Keratinocyte (primary cell): ENCODE measurements at regions not wholly inside any gene's neighbourhood (a gene's known extent, or its start where the extent isn't known, plus 50 kb on each side); places are given as distances from the start of the nearest gene placed in this dataset.

Experiments
- DNase-seq: peaks from one replicate; pipeline ENCODE4 v3.0.0-alpha.2; 2011; ENCODE audit warnings: low read depth, missing footprints, low spot score
- FAIRE-seq: peaks from 2 replicates; lab custom pipeline; 2011; peaks lifted over from hg19 to GRCh38; lab: Jason Lieb, UNC
- H2AFZ ChIP-seq: 2 replicates; pipeline ENCODE4 v1.6.0; 2012; ENCODE audit warnings: low read length, control low read depth, inconsistent platforms; ENCODE audit not compliant: control insufficient read depth
- H3K27ac ChIP-seq: 2 replicates; pipeline ENCODE4 v1.5.1; 2011; ENCODE audit warnings: low read length; ENCODE audit not compliant: control insufficient read depth, insufficient read depth
- H3K27me3 ChIP-seq: 3 replicates; pipeline ENCODE4 v1.6.0; 2011; ENCODE audit warnings: low read length; ENCODE audit not compliant: control insufficient read depth, insufficient read depth; ENCODE audit errors: extremely low read depth
- H3K36me3 ChIP-seq, 2 experiments: 2 replicates in 1 of 2; 3 replicates in 1 of 2; pipeline ENCODE4 v1.5.1; 2011; ENCODE audit warnings: low read length in 2 of 2, mild to moderate bottlenecking in 1 of 2; ENCODE audit not compliant: control insufficient read depth in 2 of 2, insufficient read depth in 2 of 2; ENCODE audit errors: extremely low read depth in 1 of 2
- H3K4me1 ChIP-seq: 3 replicates; pipeline ENCODE4 v1.5.1; 2011; ENCODE audit warnings: low read length; ENCODE audit not compliant: control insufficient read depth, insufficient read depth; ENCODE audit errors: extremely low read depth
- H3K4me2 ChIP-seq: 3 replicates; pipeline ENCODE4 v1.6.0; 2011; ENCODE audit warnings: low read depth, low read length; ENCODE audit not compliant: control insufficient read depth, insufficient read depth; ENCODE audit errors: extremely low read depth
- H3K4me3 ChIP-seq, 3 experiments: fragments of 200-600 bp in 1 of 3; sonication (generic) in 1 of 3; 2 replicates in 2 of 3; 3 replicates in 1 of 3; pipeline ENCODE4 v1.5.1; 2011 to 2016; ENCODE audit warnings: low read length in 3 of 3, mild to moderate bottlenecking in 3 of 3, control low read depth in 2 of 3, inconsistent platforms in 1 of 3, low read depth in 1 of 3, mixed read lengths in 1 of 3, mixed run types in 1 of 3, moderate library complexity in 1 of 3; ENCODE audit not compliant: control insufficient read depth in 2 of 3, insufficient read depth in 2 of 3; ENCODE audit errors: extremely low read depth in 1 of 3
- H3K79me2 ChIP-seq: 2 replicates; pipeline ENCODE4 v1.6.0; 2012; ENCODE audit warnings: low read length; ENCODE audit not compliant: control insufficient read depth, insufficient read depth
- H3K9ac ChIP-seq: 3 replicates; pipeline ENCODE4 v1.6.0; 2011; ENCODE audit warnings: low read length; ENCODE audit not compliant: control insufficient read depth, insufficient read depth; ENCODE audit errors: extremely low read depth
- H3K9me1 ChIP-seq: 3 replicates; pipeline ENCODE4 v1.6.0; 2011; ENCODE audit warnings: low read length; ENCODE audit not compliant: control insufficient read depth, insufficient read depth; ENCODE audit errors: extremely low read depth
- H3K9me3 ChIP-seq: 2 replicates; pipeline ENCODE4 v1.5.1; 2012; ENCODE audit warnings: low read depth, low read length; ENCODE audit not compliant: control insufficient read depth
- H4K20me1 ChIP-seq: 3 replicates; pipeline ENCODE4 v1.6.0; 2011; ENCODE audit warnings: low read length; ENCODE audit not compliant: control insufficient read depth, insufficient read depth; ENCODE audit errors: extremely low read depth
- CTCF ChIP-seq, 3 experiments: IDR thresholded peaks in 1 of 3; conservative IDR thresholded peaks in 1 of 3; optimal IDR thresholded peaks in 1 of 3; 2 replicates in 2 of 3; 3 replicates in 1 of 3; pipeline versions ENCODE3 to v1.5.1; 2011; ENCODE audit warnings: low read length in 3 of 3, mild to moderate bottlenecking in 3 of 3, moderate library complexity in 2 of 3, control low read depth in 1 of 3, inconsistent platforms in 1 of 3; ENCODE audit not compliant: insufficient read depth in 2 of 3; ENCODE audit errors: extremely low read depth in 1 of 3
- EZH2 ChIP-seq: IDR thresholded peaks from one replicate; pipeline ENCODE4 v1.6.1; 2012; ENCODE audit warnings: inconsistent platforms, mild to moderate bottlenecking, low read length, moderate library complexity
- dilution Hi-C: fragments of 300-500 bp; cut with MboI; formaldehyde crosslinking; loops from one replicate; pipeline ENCODE4 v1.7.0; 2020; ENCODE audit warnings: low sequenced_read_pairs; ENCODE audit not compliant: extremely low pct_ligation_motif_present

DNA sequence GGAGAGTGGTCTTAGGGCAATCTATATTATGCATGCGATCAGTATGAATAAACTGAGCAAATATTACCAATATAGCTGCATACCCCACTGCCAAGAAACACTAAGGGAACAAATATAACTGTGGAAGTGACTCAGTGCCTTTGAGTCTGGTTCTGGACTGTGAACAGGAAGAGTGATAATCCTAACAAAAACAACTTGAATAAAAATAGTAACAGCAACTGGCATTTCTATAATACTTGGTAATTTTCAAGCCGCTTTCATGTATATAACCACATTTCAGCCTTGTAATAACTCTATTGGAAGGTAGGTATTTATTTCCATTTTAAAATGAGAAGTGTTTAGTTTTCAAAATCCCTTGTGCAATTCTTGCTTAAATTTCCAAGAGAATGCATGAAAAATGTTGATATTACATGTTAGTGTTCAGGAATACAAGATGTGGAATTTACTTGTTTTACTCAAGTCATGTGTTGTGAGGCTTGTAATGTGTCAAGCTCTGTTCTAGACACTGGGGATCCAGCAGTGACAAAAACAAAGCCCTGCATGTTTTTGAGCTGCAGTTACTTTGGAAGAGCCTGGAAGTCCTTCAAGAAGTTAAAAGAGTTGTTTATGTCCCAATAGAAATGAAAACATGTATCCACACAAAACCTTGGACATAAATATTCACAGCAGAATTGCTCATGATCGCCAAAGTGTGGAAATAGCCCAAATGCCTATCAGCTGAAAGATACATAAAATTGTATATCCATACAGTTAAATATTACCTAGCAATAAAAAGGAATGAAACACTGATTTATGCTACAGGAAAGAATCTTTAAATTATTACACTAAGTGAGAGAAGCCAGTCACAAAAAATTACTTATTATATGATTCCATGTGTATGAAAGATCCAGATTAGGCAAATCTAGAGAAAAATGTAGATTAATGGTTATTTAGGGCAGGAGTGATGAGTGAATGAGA lies 338.1 kb upstream of the TMEM132C start:
- no peak overlapping the region for H3K9ac ChIP-seq
- H4K20me1 ChIP-seq = no peaks in the 10 kb centered on the region
- H3K9me1 ChIP-seq = no peaks in the 10 kb centered on the region
- no peak overlapping the region for H3K27ac ChIP-seq
- H3K4me3 ChIP-seq = no peak overlapping the region
- no peak overlapping the region for H2AFZ ChIP-seq
- no peaks in the 10 kb centered on the region for H3K79me2 ChIP-seq
- no peaks in the 10 kb centered on the region for H3K4me1 ChIP-seq
- no peaks in the 10 kb centered on the region for H3K9me3 ChIP-seq
- FAIRE-seq (no peak), DNase-seq (no peak)
- no peaks in the 10 kb centered on the region for H3K36me3 ChIP-seq
- dilution Hi-C loops = no loop called here
- TF ChIP-seq CTCF (optimal IDR thresholded peaks at IDR 0.05 in 1 of 3, IDR thresholded peaks at IDR 0.05 in 1 of 3, conservative IDR thresholded peaks at IDR 0.05 in 1 of 3; ENCODE audit: extremely low read depth in 1 of 3, insufficient read depth in 2 of 3, low read length in 3 of 3) = no peak
- no peak for TF ChIP-seq EZH2
- H3K27me3 ChIP-seq = no peaks in the 10 kb centered on the region
- H3K4me2 ChIP-seq = no peak overlapping the region

DNA sequence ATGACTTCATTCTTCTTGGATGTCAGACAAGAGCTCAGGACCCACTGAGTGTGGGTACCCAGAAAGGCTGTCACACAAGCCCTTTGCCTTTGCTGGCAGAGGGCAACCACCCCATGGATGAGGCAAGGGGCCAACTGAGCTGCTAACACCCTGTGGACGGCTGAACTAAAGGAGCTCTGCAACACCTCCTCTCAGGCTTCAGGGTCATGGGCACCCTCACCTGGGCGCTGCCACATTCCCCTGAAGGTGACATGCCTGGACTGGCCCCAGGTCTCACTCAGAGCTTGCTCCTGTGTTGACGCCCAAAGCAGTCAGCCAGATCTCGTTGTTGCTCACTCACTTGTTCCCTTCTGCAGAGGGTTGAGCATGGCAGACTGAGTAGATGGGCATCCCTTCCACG lies 336.8 kb upstream of the TMEM132C start:
- Histone ChIP-seq H3K9me3 (no peaks in the 10 kb centered on the region), H3K27ac (no peak overlapping the region), H3K4me3 (no peak overlapping the region), H3K4me2 (no peak overlapping the region), H3K27me3 (no peaks in the 10 kb centered on the region), H3K79me2 (no peaks in the 10 kb centered on the region), H3K4me1 (no peaks in the 10 kb centered on the region), H4K20me1 (no peaks in the 10 kb centered on the region), H3K36me3 (no peaks in the 10 kb centered on the region), H3K9ac (no peak overlapping the region), H2AFZ (no peak overlapping the region), H3K9me1 (no peaks in the 10 kb centered on the region)
- DNase-seq (no peak), FAIRE-seq (no peak)
- dilution Hi-C loops = no loop called here
- no peak for TF ChIP-seq EZH2
- no peak for TF ChIP-seq CTCF (optimal IDR thresholded peaks at IDR 0.05 in 1 of 3, IDR thresholded peaks at IDR 0.05 in 1 of 3, conservative IDR thresholded peaks at IDR 0.05 in 1 of 3; ENCODE audit: extremely low read depth in 1 of 3, insufficient read depth in 2 of 3, low read length in 3 of 3)
